Testis (tissue), 2 donors: ENCODE measurements at regions not wholly inside any gene's neighbourhood (a gene's known extent, or its start where the extent isn't known, plus 50 kb on each side); places are given as distances from the start of the nearest gene placed in this dataset.

Source experiments
- DNase-seq: peaks from one replicate; pipeline ENCODE4 v3.0.0-alpha.2; 2019
- H3K27ac ChIP-seq, 2 donors: fragments of 200-600 bp; sonication (generic); one replicate each; pipeline ENCODE4 v1.5.1; 2019
- H3K27me3 ChIP-seq: fragments of 200-600 bp; sonication (generic); one replicate; pipeline ENCODE4 v1.5.1; 2019
- H3K36me3 ChIP-seq: fragments of 200-600 bp; sonication (generic); one replicate; pipeline ENCODE4 v1.5.1; 2017; ENCODE audit warnings: low read depth; ENCODE audit errors: missing control alignments
- H3K4me1 ChIP-seq: fragments of 200-600 bp; sonication (generic); one replicate; pipeline ENCODE4 v1.5.1; 2019
- H3K4me3 ChIP-seq, 2 donors: fragments of 200-600 bp; sonication (generic); one replicate each; pipeline ENCODE4 v1.5.1; 2017 to 2019
- H3K9me3 ChIP-seq: fragments of 200-600 bp; sonication (generic); one replicate; pipeline ENCODE4 v1.5.1; 2017
- POLR2A ChIP-seq: fragments of 450-650 bp; IDR thresholded peaks from one replicate; pipeline ENCODE4 v1.6.1; 2017; ENCODE audit warnings: antibody characterized with exemption, mild to moderate bottlenecking, moderate library complexity
- WGBS, 2 donors: methylation state at CpG; one replicate each; pipeline ENCODE4 v1.1.5; 2018; 5-methylcytosine and 5-hydroxymethylcytosine counted together
- intact Hi-C: fragments of 100-400 bp; cut with DNase I; formaldehyde crosslinking; loops from one replicate; pipeline ENCODE4 v1.15.1; 2023; ENCODE audit warnings: low total_unique reads
- TF ChIP-seq, protein P1 (sequence below), 3 experiments: fragments of 450-650 bp in 2 of 3; fragments of 200-600 bp in 1 of 3; sonication (generic) in 1 of 3; IDR thresholded peaks; one replicate each; pipeline ENCODE4 v1.5.1; 2016 to 2019; ENCODE audit warnings: antibody characterized with exemption in 3 of 3, mild to moderate bottlenecking in 2 of 3, moderate library complexity in 1 of 3

DNA sequence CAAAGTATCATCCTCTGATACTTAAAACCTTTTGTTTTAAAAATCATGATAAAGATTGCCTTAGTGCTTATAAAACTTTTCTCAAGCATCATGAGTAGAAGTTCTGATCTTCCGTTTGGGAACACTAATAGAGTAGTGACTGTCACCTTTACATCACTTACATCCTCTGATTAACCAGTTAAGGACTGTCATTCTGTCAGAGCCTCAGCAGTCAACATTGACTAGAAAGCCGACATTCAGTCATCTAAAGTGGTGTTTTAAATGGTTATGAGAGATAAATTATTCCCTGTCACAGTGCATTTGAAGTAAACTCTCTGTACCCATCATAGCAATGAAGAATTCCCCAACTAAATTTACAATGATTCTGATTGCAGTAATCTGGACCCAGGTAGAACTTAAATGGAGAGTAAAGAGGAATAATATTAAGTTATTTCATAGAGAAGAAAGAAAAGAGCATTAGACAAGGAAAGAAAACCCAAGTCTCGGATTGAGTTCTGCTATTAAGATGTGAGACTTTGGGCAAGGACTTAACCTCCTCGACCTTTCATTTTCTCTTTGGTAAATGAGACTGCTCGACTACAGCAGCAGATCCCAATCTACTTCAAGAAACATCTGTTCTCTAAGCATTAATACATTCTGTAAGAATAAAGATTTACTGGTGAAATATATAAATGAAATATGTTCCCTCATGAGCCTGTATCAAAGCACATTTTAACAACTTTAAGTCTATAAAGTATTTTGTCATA lies 563.9 kb upstream of the LMO3 start:
- TF ChIP-seq POLR2A = no peak
- TF ChIP-seq, protein P1, sequence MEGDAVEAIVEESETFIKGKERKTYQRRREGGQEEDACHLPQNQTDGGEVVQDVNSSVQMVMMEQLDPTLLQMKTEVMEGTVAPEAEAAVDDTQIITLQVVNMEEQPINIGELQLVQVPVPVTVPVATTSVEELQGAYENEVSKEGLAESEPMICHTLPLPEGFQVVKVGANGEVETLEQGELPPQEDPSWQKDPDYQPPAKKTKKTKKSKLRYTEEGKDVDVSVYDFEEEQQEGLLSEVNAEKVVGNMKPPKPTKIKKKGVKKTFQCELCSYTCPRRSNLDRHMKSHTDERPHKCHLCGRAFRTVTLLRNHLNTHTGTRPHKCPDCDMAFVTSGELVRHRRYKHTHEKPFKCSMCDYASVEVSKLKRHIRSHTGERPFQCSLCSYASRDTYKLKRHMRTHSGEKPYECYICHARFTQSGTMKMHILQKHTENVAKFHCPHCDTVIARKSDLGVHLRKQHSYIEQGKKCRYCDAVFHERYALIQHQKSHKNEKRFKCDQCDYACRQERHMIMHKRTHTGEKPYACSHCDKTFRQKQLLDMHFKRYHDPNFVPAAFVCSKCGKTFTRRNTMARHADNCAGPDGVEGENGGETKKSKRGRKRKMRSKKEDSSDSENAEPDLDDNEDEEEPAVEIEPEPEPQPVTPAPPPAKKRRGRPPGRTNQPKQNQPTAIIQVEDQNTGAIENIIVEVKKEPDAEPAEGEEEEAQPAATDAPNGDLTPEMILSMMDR (IDR thresholded peaks at IDR 0.05) = no peak
- intact Hi-C loops = no loop called here
- WGBS, 2 donors = 79 to 83% methylated on average over 5 of the region's 5 CpGs

DNA sequence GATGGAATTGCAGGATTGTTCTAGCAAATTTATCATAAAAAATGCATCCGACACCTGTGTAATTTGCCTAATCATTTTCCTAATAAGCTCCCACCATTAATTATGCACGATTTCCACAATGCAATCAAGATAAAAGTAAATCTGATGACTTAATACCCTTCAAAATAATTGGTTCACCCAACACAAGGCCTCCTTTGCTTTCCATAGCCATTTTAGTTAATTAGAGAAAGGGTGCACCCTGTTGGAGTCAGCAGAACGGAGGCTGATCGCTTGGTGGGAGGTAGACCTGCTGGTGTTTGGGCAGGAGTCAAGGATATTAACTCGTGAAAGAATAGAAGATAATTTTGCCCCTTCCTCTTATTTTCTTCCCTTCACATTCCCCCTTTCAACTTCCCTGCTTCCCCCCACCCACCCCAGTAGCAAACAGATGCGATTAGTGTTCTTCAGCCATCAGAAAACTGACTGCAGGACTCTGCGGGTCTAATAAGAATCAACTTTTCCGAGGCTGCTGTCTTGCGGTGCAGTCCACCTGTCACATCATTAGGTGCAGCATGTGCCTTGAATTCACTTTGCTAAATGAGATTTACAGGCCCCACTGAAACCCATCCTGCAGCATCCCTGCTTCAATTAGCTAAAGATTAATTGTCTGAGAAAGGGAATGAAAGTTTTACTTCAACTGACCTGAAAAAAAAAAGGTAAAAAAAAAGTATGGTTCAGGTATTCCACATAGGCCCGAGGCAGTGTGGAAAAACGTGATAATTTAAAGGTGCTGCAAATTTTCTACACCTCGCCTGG lies 553.7 kb upstream of the LMO3 start:
- no peak overlapping the region for H3K4me3 ChIP-seq
- TF ChIP-seq POLR2A = no peak
- TF ChIP-seq, protein P1 (IDR thresholded peaks at IDR 0.05) = no peak
- H3K27me3 ChIP-seq = no peaks in the 10 kb centered on the region
- intact Hi-C loops = no loop called here
- no peaks in the 10 kb centered on the region for H3K36me3 ChIP-seq
- no peak overlapping the region for H3K27ac ChIP-seq
- H3K4me1 ChIP-seq = no peaks in the 10 kb centered on the region
- no peak for DNase-seq
- H3K9me3 ChIP-seq = no peaks in the 10 kb centered on the region
- 58 to 70% methylated on average over 12 of the region's 12 CpGs for WGBS, 2 donors

More for the DNA sequence above, 563.9 kb upstream of the LMO3 start:
- no peak overlapping the region for H3K27ac ChIP-seq
- no peak overlapping the region for H3K4me3 ChIP-seq
- no peaks in the 10 kb centered on the region for H3K4me1 ChIP-seq
- no peaks in the 10 kb centered on the region for H3K36me3 ChIP-seq
- no peaks in the 10 kb centered on the region for H3K27me3 ChIP-seq
- no peak for DNase-seq
- H3K9me3 ChIP-seq = no peaks in the 10 kb centered on the region

DNA sequence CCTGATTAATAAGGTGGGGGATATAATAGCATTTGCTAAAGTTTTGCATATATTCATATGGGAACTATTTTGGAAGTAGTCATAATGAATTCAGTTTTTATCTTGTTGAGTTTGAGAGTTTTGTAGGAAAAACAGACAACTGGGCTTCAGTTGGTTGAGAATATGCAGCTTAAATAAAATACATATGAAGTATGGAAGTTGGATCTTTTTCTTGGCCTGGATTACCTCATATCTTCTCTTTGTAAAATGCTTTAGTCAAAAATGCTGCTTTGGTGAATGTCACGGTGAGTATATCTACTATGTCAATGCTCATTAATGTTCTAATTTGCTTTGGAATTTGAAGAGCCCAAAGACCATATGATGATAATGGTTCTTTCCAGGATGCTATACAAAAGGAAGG lies 552.2 kb upstream of the LMO3 start:
- Histone ChIP-seq H3K4me1 (no peaks in the 10 kb centered on the region), H3K36me3 (no peaks in the 10 kb centered on the region), H3K27ac (no peak overlapping the region), H3K4me3 (no peak overlapping the region), H3K27me3 (no peaks in the 10 kb centered on the region), H3K9me3 (no peaks in the 10 kb centered on the region)
- WGBS, 2 donors = 58 to 70% methylated on average over 1 of the region's 1 CpG
- TF ChIP-seq POLR2A = no peak
- TF ChIP-seq, protein P1 (IDR thresholded peaks at IDR 0.05) = no peak
- no peak for DNase-seq
- intact Hi-C loops = no loop called here

DNA sequence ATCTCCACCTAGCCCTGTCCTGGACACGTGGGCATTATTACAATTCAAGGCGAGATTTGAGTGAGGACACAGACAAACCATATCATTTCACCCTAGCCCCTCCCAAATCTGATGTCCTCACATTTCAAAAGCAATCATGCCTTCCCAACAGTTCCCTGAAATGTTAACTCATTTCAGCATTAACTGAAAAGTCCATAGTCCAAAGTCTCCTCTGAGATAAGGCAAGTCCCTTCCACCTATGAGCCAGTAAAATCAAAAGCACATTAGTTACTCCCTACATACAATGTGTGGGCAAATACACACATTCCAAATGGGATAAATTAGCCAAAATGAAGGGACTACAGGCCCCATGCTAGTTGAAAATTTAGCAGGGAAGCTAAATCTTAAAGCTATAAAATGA lies 546.0 kb upstream of the LMO3 start:
- Histone ChIP-seq H3K27me3 (no peaks in the 10 kb centered on the region), H3K36me3 (no peaks in the 10 kb centered on the region), H3K9me3 (no peaks in the 10 kb centered on the region), H3K4me3 (no peak overlapping the region), H3K4me1 (no peaks in the 10 kb centered on the region), H3K27ac (no peak overlapping the region)
- TF ChIP-seq, protein P1 (IDR thresholded peaks at IDR 0.05) = no peak
- TF ChIP-seq POLR2A = no peak
- WGBS, 2 donors = 82 to 86% methylated on average over 2 of the region's 2 CpGs
- DNase-seq = no peak
- intact Hi-C loops = no loop called here
